Prostate gland (tissue), 2 donors: ENCODE measurements at regions not wholly inside any gene's neighbourhood (a gene's known extent, or its start where the extent isn't known, plus 50 kb on each side); places are given as distances from the start of the nearest gene placed in this dataset.

ENCODE experiments used
- CTCF ChIP-seq, 4 experiments: fragments of 200-600 bp in 2 of 4; fragments of 450-650 bp in 2 of 4; sonication (generic) in 2 of 4; IDR thresholded peaks; 1 replicate in 3 of 4; 2 replicates in 1 of 4; pipeline ENCODE4 v1.5.1; 2016 to 2019; ENCODE audit warnings: antibody characterized with exemption in 4 of 4, mild to moderate bottlenecking in 2 of 4, moderate library complexity in 2 of 4
- POLR2A ChIP-seq: fragments of 450-650 bp; IDR thresholded peaks from one replicate; pipeline ENCODE4 v1.6.1; 2016; ENCODE audit warnings: antibody characterized with exemption, mild to moderate bottlenecking
- POLR2AphosphoS5 ChIP-seq: sonication (generic); formaldehyde crosslinking; IDR thresholded peaks from one replicate; pipeline ENCODE4 v1.6.1; 2017; ENCODE audit warnings: antibody characterized with exemption

GRCh38 chr6:113488061-113488460 is 369.1 kb upstream of the MARCKS start:
- TF ChIP-seq CTCF (IDR thresholded peaks at IDR 0.05) (no peak), POLR2AphosphoS5 (no peak), POLR2A (no peak)
